ENCODE measurements at regions not wholly inside any gene's neighbourhood (a gene's known extent, or its start where the extent isn't known, plus 50 kb on each side); places are given as distances from the start of the nearest gene placed in this dataset.
"Not testable (repeated sequence)": the region's sequence is repeated elsewhere in the genome, so short reads cannot be mapped to it uniquely, and the experiment has no call there.

DNA sequence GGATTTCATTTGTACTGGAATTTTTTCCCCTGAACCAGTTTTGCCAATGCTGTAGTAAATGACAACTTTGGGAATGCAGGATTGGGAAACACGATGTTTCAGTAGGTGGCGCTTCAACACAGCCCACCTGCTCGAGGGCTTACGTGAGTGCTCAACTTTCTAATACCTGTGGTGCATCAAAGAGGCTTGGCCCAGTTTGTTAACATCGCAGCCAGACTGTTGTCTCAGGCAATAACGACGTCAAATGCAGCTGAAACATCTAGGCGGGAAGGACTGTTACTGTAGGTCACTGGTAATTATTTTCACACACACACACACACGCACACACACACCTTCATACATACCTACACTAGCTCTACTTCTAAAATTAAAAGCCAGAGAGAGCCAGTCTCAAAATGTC lies 815.5 kb upstream of the SLC35B3 start:
- Mint-ChIP-seq H3K9me3 (no peaks in the 10 kb centered on the region), H3K4me1 (no peaks in the 10 kb centered on the region), H3K27me3 (no peaks in the 10 kb centered on the region), H3K27ac (no peak overlapping the region), H3K4me3 (no peak overlapping the region), H3K36me3 (no peaks in the 10 kb centered on the region)
- DNase-seq (no peak), ATAC-seq (ENCODE audit: low read depth) (no peak)
- POLR2A ChIA-PET = no interaction called here

DNA sequence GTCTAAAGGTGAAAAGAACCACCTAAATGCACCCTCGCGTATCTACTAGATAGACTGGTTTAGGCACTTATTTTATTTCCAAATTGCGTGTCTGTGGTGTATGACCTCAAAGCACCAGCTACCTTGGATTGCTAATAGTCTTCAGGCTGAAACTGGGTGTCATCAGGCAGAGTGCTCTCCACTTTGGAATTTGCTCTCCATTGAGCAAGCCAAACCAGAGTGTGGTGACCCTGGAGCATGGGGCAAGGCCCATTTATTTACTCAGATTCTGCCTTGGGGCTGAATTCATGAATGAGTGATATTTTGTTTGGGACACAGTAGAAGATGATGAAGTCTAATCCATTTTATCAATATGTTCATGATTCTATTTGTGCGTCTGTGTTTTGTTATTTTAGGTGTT lies 812.8 kb upstream of the SLC35B3 start:
- H3K9me3 Mint-ChIP-seq = peaks cover 2% of the 10 kb centered on the region
- no peaks in the 10 kb centered on the region for H3K27me3 Mint-ChIP-seq
- ATAC-seq (ENCODE audit: low read depth) (no peak), DNase-seq (no peak)
- no peak overlapping the region for H3K27ac Mint-ChIP-seq
- no peaks in the 10 kb centered on the region for H3K4me1 Mint-ChIP-seq
- POLR2A ChIA-PET = no interaction called here
- no peak overlapping the region for H3K4me3 Mint-ChIP-seq
- no peaks in the 10 kb centered on the region for H3K36me3 Mint-ChIP-seq

DNA sequence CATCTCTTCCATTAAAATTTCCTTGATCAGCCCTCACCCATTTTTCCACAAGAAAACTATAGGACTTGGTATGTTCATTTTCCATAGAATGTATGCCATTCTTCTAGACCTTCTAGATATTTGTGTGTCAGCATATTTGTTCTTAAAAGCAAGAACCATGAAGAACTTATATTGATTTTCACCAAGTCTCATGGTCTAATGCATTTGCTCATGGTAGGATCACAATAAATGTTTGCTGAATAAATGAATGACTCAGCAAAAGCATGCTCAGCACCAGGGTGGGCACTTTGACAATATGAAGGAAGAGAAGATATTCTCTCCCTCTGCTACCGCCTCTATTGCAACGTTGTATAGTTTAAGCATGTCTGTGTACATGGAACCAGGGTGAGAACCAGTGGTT lies 805.5 kb upstream of the SLC35B3 start:
- POLR2A ChIA-PET = no interaction called here
- Mint-ChIP-seq H3K4me3 (no peak overlapping the region), H3K27me3 (no peaks in the 10 kb centered on the region), H3K4me1 (no peaks in the 10 kb centered on the region), H3K9me3 (peaks cover 7% of the 10 kb centered on the region), H3K36me3 (no peaks in the 10 kb centered on the region), H3K27ac (no peak overlapping the region)
- ATAC-seq (ENCODE audit: low read depth) (no peak), DNase-seq (no peak)

DNA sequence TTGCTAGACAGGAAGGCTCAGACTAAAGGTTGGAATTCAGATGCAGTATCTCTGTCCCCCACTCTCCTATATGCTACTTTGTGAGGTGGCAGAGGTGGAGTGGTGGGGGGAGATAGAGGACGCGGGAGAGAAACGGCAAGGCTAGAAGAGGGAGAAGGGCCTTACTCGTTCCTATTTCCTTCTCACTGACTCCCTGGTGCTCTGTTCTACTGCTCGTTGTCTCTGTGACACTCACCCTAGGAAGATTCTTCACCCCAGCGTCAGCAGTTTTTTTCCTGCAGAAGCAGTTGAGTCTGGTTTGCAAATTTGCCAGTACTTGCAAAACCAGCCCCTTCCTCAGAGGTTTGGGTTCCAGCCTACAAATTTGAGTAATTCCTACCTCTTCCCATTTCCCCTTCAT lies 801.1 kb upstream of the SLC35B3 start:
- Mint-ChIP-seq H3K27me3 (no peaks in the 10 kb centered on the region), H3K36me3 (no peaks in the 10 kb centered on the region)

DNA sequence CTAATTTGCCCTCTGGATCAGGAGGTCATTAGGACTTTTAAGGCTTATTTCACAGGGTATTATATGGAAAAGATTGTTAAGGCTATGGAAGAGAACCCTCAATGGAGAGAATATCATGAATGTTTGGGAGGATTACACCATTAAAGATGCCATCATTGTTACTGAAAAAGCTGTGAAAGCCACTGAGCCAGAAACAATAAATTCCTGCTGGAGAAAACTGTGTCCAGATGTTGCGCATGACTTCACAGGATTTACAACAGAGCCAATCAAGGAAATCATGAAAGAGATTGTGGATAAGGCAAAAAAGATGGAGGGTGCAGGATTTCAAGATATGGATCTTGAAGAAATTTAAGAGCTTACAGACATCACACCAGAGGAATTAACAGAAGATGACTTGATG lies 798.3 kb upstream of the SLC35B3 start:
- Mint-ChIP-seq H3K27ac (no peak overlapping the region), H3K4me1 (no peaks in the 10 kb centered on the region), H3K9me3 (no peaks in the 10 kb centered on the region), H3K27me3 (no peaks in the 10 kb centered on the region), H3K36me3 (no peaks in the 10 kb centered on the region), H3K4me3 (no peak overlapping the region)
- POLR2A ChIA-PET = interaction anchor here (0.6 kb wide), 1 partner anchor 782 kb away, joined by 3 read pairs; no protein-coding TSS in a partner anchor
- DNase-seq (no peak), ATAC-seq (ENCODE audit: low read depth) (no peak)

More for the DNA sequence above, 801.1 kb upstream of the SLC35B3 start:
- H3K4me1 Mint-ChIP-seq = no peaks in the 10 kb centered on the region
- POLR2A ChIA-PET = no interaction called here
- DNase-seq (no peak), ATAC-seq (ENCODE audit: low read depth) (no peak)
- peaks cover 4% of the 10 kb centered on the region for H3K9me3 Mint-ChIP-seq
- no peak overlapping the region for H3K27ac Mint-ChIP-seq
- H3K4me3 Mint-ChIP-seq = no peak overlapping the region

DNA sequence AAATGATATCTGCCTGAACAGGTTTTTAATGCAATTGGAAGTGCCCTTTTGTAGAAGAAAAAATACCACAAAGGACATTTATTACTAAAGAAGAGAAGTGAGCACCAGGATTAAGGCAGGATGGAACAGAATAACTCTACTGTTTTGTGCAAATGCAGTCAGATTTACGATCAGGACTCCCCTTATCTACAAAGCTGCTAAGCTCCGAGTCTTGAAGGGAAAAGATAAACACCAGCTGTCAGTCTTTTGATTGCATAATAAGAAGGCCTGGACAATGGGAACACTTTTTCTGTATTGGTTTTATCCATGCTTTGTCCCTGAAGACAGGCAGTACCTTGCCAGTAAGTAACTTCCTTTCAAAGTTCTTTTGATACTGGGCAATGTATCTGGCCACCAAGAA lies 797.9 kb upstream of the SLC35B3 start:
- ATAC-seq (ENCODE audit: low read depth) (no peak), DNase-seq (no peak)
- H3K36me3 Mint-ChIP-seq = no peaks in the 10 kb centered on the region
- H3K4me1 Mint-ChIP-seq = no peaks in the 10 kb centered on the region
- no peak overlapping the region for H3K4me3 Mint-ChIP-seq
- POLR2A ChIA-PET = no interaction called here
- no peaks in the 10 kb centered on the region for H3K9me3 Mint-ChIP-seq
- no peak overlapping the region for H3K27ac Mint-ChIP-seq
- H3K27me3 Mint-ChIP-seq = no peaks in the 10 kb centered on the region

DNA sequence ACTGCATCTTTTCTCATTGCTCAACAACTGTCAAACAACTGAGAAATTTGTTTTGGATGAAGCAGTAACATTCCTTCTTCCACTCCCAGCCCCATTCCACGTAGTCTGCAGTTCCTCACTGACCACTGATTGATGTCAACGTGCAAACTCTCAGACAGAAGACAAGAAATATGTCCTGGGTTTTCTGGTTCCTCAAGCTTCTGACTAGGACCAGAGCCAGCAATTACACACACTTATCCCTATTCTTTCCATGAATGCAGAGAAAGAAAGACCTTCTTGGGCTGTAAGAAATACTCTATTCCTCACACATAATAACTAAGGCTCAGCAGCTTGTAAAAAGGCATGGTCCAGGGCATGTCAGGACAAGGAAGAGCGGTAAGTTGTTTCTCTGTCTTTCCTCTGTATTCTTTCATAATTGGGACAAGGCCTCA lies 790.1 kb upstream of the SLC35B3 start:
- POLR2A ChIA-PET = no interaction called here
- H3K36me3 Mint-ChIP-seq = no peaks in the 10 kb centered on the region
- ATAC-seq (ENCODE audit: low read depth) (no peak), DNase-seq (no peak)
- no peak overlapping the region for H3K27ac Mint-ChIP-seq
- no peaks in the 10 kb centered on the region for H3K27me3 Mint-ChIP-seq
- H3K4me1 Mint-ChIP-seq = no peaks in the 10 kb centered on the region
- H3K4me3 Mint-ChIP-seq = no peak overlapping the region
- H3K9me3 Mint-ChIP-seq = peaks cover 8% of the 10 kb centered on the region

DNA sequence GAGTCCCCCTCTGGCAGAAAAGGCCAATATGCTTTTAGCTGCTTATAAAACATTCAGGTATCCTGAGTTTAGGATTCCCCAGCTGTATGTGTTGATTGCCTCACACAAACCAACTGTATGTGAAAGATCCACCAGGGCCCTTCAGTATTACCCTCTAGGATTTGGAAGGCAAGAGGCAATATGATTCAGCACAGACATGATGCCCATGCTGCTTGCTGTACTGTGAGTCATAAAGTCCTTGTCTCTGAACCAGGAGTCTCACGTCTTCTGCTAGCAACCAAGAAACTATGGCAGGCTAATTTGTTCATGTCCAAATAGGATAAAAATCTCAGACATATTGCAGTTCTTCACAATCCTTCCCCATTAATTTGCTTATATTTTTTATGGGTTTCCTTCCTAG lies 789.2 kb upstream of the SLC35B3 start:
- Mint-ChIP-seq H3K36me3 (no peaks in the 10 kb centered on the region), H3K4me1 (no peaks in the 10 kb centered on the region), H3K27me3 (no peaks in the 10 kb centered on the region), H3K4me3 (no peak overlapping the region), H3K27ac (no peak overlapping the region), H3K9me3 (peaks cover 9% of the 10 kb centered on the region)
- ATAC-seq (ENCODE audit: low read depth) (no peak), DNase-seq (no peak)
- POLR2A ChIA-PET = no interaction called here

DNA sequence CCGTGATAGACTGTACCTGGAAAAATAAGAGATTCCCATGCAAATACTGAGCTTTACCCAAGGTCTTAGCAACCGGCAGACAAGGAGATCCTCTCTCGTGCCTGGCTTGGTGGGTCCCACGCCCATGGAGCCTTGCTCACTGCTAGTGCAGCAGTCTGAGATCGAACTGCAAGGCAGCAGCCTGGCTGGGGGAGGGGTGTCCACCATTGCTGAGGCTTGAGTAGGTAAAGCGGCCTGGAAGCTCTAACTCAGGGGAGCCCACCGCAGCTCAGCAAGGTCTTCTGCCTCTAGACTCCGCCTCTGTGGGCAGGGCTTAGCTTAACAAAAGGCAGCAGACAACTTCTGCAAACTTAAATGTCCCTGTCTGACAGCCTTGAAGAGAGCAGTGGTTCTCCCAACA lies 778.4 kb upstream of the SLC35B3 start:
- H3K9me3 Mint-ChIP-seq; H3K4me3 Mint-ChIP-seq; DNase-seq; H3K4me1 Mint-ChIP-seq; H3K36me3 Mint-ChIP-seq; H3K27me3 Mint-ChIP-seq; ATAC-seq (ENCODE audit: low read depth); H3K27ac Mint-ChIP-seq; POLR2A ChIA-PET: not testable (repeated sequence)

DNA sequence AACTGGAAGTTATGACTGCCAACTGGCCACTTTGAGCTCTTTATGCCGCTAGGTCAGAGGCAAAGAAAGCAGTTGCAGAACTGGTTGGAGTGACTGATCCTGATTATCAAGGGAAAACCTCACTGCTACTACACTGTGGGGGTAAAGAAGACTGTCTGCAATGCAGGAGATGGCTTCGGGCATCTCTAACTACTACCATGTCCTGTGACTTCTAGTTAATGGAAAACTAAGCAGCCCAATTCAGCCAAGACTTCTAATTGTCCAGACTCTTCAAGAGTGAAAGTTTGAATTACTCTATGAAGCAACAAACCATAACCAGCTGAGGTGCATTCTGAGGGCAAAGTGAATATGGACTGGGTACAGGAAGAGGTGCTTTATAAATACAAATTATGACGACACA lies 773.6 kb upstream of the SLC35B3 start:
- no peaks in the 10 kb centered on the region for H3K36me3 Mint-ChIP-seq

DNA sequence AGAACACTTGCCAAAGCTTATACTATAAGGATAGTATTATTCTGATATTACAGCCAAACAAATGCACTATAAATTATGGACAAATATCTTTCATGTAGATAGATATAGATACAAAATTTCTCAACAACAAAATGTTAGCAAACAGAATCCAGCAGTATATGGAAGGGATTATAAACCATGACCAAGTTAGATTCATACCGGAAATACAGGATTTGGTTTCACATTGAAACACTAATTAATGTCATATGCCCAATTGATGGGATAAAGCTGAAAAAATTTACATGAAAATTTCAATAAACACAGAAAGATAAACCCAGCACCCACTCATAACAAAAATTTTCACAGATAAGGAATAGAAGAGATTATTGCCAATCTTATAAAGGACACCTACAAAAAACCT lies 770.3 kb upstream of the SLC35B3 start:
- ATAC-seq (ENCODE audit: low read depth) (no peak), DNase-seq (no peak)
- Mint-ChIP-seq H3K27ac (no peak overlapping the region), H3K9me3 (peaks cover 2% of the 10 kb centered on the region), H3K4me3 (no peak overlapping the region), H3K4me1 (no peaks in the 10 kb centered on the region), H3K27me3 (no peaks in the 10 kb centered on the region), H3K36me3 (no peaks in the 10 kb centered on the region)
- POLR2A ChIA-PET = no interaction called here

More for the DNA sequence above, 773.6 kb upstream of the SLC35B3 start:
- POLR2A ChIA-PET = no interaction called here
- no peaks in the 10 kb centered on the region for H3K27me3 Mint-ChIP-seq
- no peak overlapping the region for H3K4me3 Mint-ChIP-seq
- H3K9me3 Mint-ChIP-seq = peaks cover 2% of the 10 kb centered on the region
- no peak overlapping the region for H3K27ac Mint-ChIP-seq
- ATAC-seq (ENCODE audit: low read depth) (no peak), DNase-seq (no peak)
- H3K4me1 Mint-ChIP-seq = no peaks in the 10 kb centered on the region

DNA sequence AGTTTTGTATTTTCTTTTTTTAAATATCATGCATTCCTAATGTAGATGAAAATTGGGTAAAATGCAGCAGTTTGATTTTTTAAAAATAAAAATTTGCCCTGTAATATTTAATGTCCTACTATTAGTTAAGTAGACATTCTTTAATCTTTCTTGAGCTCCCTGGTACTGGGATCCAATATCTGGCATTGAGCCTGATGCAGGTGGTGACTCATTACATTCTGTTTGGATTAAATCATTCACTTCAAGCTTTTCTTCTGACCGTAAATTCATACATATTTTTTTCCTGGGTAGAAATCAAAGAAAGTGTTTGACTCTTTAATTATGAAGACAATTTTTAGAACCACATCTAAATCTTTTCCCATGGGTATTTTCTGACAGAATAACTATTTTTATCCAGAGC lies 768.8 kb upstream of the SLC35B3 start:
- DNase-seq = no peak
- Mint-ChIP-seq H3K9me3 (peaks cover 2% of the 10 kb centered on the region), H3K27me3 (no peaks in the 10 kb centered on the region), H3K4me3 (no peak overlapping the region), H3K4me1 (no peaks in the 10 kb centered on the region), H3K27ac (no peak overlapping the region), H3K36me3 (no peaks in the 10 kb centered on the region)
- POLR2A ChIA-PET = no interaction called here
- ATAC-seq (ENCODE audit: low read depth) = no peak

DNA sequence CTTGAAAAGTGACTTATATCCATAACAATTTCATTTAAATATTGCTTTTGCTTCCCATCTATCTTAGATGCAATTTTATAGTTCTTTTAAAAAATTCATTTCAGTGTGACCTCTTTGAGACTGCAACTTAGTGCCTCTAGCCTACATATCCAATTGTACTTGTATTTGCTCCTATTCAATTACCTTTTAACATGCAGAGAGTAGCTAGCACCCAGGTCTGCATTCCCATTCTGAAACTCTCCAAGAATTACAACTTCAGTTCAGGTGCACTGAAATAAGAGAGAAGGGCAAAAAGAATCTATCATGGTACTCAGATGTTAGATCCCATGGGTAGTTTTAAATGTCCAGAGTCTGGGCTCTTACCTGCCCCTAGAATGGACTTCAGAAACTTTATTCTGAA lies 765.4 kb upstream of the SLC35B3 start:
- Mint-ChIP-seq H3K36me3 (no peaks in the 10 kb centered on the region), H3K4me3 (no peak overlapping the region), H3K9me3 (peaks cover 1% of the 10 kb centered on the region), H3K27ac (no peak overlapping the region), H3K4me1 (no peaks in the 10 kb centered on the region), H3K27me3 (no peaks in the 10 kb centered on the region)
- DNase-seq (no peak), ATAC-seq (ENCODE audit: low read depth) (no peak)
- POLR2A ChIA-PET = no interaction called here

DNA sequence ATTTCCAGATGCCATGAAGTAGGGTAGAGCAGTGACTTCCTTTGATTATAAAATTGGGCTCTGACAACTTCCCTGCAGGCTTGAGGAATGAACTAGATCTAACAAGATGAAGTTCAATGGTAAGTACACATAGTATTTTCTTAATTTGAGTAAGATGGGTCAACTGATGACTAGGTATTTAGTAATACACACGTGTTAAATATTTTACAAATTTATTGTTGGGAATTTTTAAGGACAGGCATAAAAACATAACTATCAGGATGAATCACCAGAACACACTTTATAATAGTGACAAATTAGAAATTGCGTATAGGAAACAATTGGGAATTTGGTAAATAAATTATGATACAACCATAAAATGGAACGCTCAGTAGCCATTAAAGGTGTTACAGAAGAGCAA lies 762.4 kb upstream of the SLC35B3 start:
- no peaks in the 10 kb centered on the region for H3K9me3 Mint-ChIP-seq
- no peaks in the 10 kb centered on the region for H3K4me1 Mint-ChIP-seq
- no peaks in the 10 kb centered on the region for H3K36me3 Mint-ChIP-seq
- no peak overlapping the region for H3K4me3 Mint-ChIP-seq
- POLR2A ChIA-PET = no interaction called here
- ATAC-seq (ENCODE audit: low read depth) (no peak), DNase-seq (no peak)
- H3K27ac Mint-ChIP-seq = no peak overlapping the region
- H3K27me3 Mint-ChIP-seq = no peaks in the 10 kb centered on the region

DNA sequence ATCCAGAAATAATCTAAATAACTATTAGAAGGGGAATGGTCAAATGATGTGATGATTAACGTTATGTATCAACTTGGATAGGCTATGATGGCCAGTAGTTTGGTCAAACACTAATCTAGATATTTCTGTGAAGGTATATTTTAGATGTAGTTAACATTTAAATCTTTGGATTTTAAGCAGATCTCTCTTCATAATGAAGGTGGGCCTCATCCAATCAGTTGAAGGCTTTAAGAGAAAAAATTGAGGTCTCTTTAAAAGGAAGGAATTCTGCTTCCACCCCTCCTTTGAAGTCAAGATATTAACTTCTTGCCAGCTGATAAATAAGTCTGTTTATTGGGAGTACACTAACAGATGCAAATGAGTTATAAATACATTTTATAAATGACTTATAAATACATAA lies 760.0 kb upstream of the SLC35B3 start:
- ATAC-seq (ENCODE audit: low read depth) (no peak), DNase-seq (no peak)
- Mint-ChIP-seq H3K36me3 (no peaks in the 10 kb centered on the region), H3K27ac (no peak overlapping the region), H3K9me3 (no peaks in the 10 kb centered on the region), H3K4me3 (no peak overlapping the region), H3K4me1 (no peaks in the 10 kb centered on the region), H3K27me3 (no peaks in the 10 kb centered on the region)
- POLR2A ChIA-PET = no interaction called here
